Chondrocyte (in vitro differentiated cells): ENCODE measurements at regions not wholly inside any gene's neighbourhood (a gene's known extent, or its start where the extent isn't known, plus 50 kb on each side); places are given as distances from the start of the nearest gene placed in this dataset.
A peak's percentile ranks its signal among the peaks of the same experiment; 100 is the strongest.

ENCODE experiments used
- DNase-seq: peaks from one replicate; pipeline ENCODE4 v3.0.0; 2021; ENCODE audit warnings: mixed read lengths, low spot score
- H3K27ac Mint-ChIP-seq: one replicate; pipeline ENCODE4 v1.8.0; 2021; ENCODE audit warnings: mild to moderate bottlenecking, moderate library complexity, mixed read lengths; ENCODE audit not compliant: unreplicated experiment
- H3K27me3 Mint-ChIP-seq: 2 replicates; pipeline ENCODE4 v1.8.0; 2021; ENCODE audit warnings: low read depth, mixed read lengths
- H3K36me3 Mint-ChIP-seq: 2 replicates; pipeline ENCODE4 v1.8.0; 2021; ENCODE audit warnings: low read depth, mixed read lengths
- H3K4me1 Mint-ChIP-seq: 2 replicates; pipeline ENCODE4 v1.8.0; 2021; ENCODE audit warnings: low read depth, mild to moderate bottlenecking, mixed read lengths
- H3K4me3 Mint-ChIP-seq: one replicate; pipeline ENCODE4 v1.8.0; 2021; ENCODE audit warnings: mild to moderate bottlenecking, moderate library complexity, mixed read lengths; ENCODE audit not compliant: unreplicated experiment
- H3K9me3 Mint-ChIP-seq: 2 replicates; pipeline ENCODE4 v1.8.0; 2021; ENCODE audit warnings: low read depth, mixed read lengths
- CTCF ChIP-seq: fragments of 200-600 bp; sonication (generic); IDR thresholded peaks from 2 replicates; pipeline ENCODE4 v1.5.0; 2021; ENCODE audit warnings: antibody characterized with exemption, mild to moderate bottlenecking, moderate library complexity

- no peak for DNase-seq
- Mint-ChIP-seq H3K27ac (no peak overlapping the region), H3K4me1 (peaks cover 22% of the 10 kb centered on the region), H3K36me3 (peaks cover 3% of the 10 kb centered on the region), H3K27me3 (no peaks in the 10 kb centered on the region), H3K9me3 (peaks cover 12% of the 10 kb centered on the region), H3K4me3 (no peak overlapping the region)
- TF ChIP-seq CTCF = no peak
These were observed 142.5 kb upstream of the LPAR1 start for GRCh38 chr9:111180811-111181210.

GRCh38 chr9:111179577-111179976 is 141.3 kb upstream of the LPAR1 start:
- Mint-ChIP-seq H3K4me3 (no peak overlapping the region), H3K9me3 (peaks cover 12% of the 10 kb centered on the region)

GRCh38 chr9:111178331-111179055 is 140.2 kb upstream of the LPAR1 start:
- TF ChIP-seq CTCF = no peak
- peaks cover 22% of the 10 kb centered on the region for H3K4me1 Mint-ChIP-seq
- DNase-seq = no peak
- H3K9me3 Mint-ChIP-seq = peaks cover 3% of the 10 kb centered on the region
- H3K27ac Mint-ChIP-seq = peak overlapping the region; percentile 92
- peak overlapping the region; percentile 51 for H3K4me3 Mint-ChIP-seq
- H3K27me3 Mint-ChIP-seq = no peaks in the 10 kb centered on the region
- H3K36me3 Mint-ChIP-seq = no peaks in the 10 kb centered on the region

More at GRCh38 chr9:111179577-111179976, 141.3 kb upstream of the LPAR1 start:
- H3K36me3 Mint-ChIP-seq = peaks cover 3% of the 10 kb centered on the region
- DNase-seq = no peak
- no peaks in the 10 kb centered on the region for H3K27me3 Mint-ChIP-seq
- peaks cover 22% of the 10 kb centered on the region for H3K4me1 Mint-ChIP-seq
- no peak for TF ChIP-seq CTCF
- H3K27ac Mint-ChIP-seq = no peak overlapping the region

- no peaks in the 10 kb centered on the region for H3K27me3 Mint-ChIP-seq
- H3K9me3 Mint-ChIP-seq = peaks cover 6% of the 10 kb centered on the region
- no peak overlapping the region for H3K4me3 Mint-ChIP-seq
- no peak overlapping the region for H3K27ac Mint-ChIP-seq
- H3K4me1 Mint-ChIP-seq = peaks cover 22% of the 10 kb centered on the region
- H3K36me3 Mint-ChIP-seq = no peaks in the 10 kb centered on the region
- TF ChIP-seq CTCF = no peak
- no peak for DNase-seq
These were observed 138.2 kb upstream of the LPAR1 start for GRCh38 chr9:111176511-111176910.

- H3K9me3 Mint-ChIP-seq = peaks cover 7% of the 10 kb centered on the region
- DNase-seq = no peak
- no peaks in the 10 kb centered on the region for H3K36me3 Mint-ChIP-seq
- H3K4me1 Mint-ChIP-seq = peaks cover 22% of the 10 kb centered on the region
- no peak overlapping the region for H3K27ac Mint-ChIP-seq
- no peak overlapping the region for H3K4me3 Mint-ChIP-seq
- no peak for TF ChIP-seq CTCF
- no peaks in the 10 kb centered on the region for H3K27me3 Mint-ChIP-seq
These were observed 137.1 kb upstream of the LPAR1 start for GRCh38 chr9:111175350-111175749.
